Stimulated activated CD8-positive, alpha-beta memory T cell treated with anti-CD3 and anti-CD28 coated beads, Interleukin-7, amount 100 ng/mL, for 24 hours (primary cell): ENCODE measurements at regions not wholly inside any gene's neighbourhood (a gene's known extent, or its start where the extent isn't known, plus 50 kb on each side); places are given as distances from the start of the nearest gene placed in this dataset.
"Not testable (repeated sequence)": the region's sequence is repeated elsewhere in the genome, so short reads cannot be mapped to it uniquely, and the experiment has no call there.

Source experiments
- DNase-seq: peaks from one replicate; pipeline ENCODE4 v3.0.0-alpha.2; 2020; ENCODE audit warnings: low read depth

- no peak for DNase-seq
Measured at GRCh38 chr1:98575955-98576354, 85.6 kb upstream of the SNX7 start.

GRCh38 chr1:98565951-98566350, 95.6 kb upstream of the SNX7 start:
- DNase-seq = no peak

- DNase-seq = no peak
Measured at GRCh38 chr1:98559291-98559690, 102.2 kb upstream of the SNX7 start.

- no peak for DNase-seq
Measured at GRCh38 chr1:98557895-98558294, 103.6 kb upstream of the SNX7 start.

- DNase-seq = no peak
Measured at GRCh38 chr1:98556521-98557158, 104.9 kb upstream of the SNX7 start.

- DNase-seq = no peak
Measured at GRCh38 chr1:98555814-98556213, 105.7 kb upstream of the SNX7 start.

- not testable (repeated sequence) for DNase-seq
Measured at GRCh38 chr1:98552576-98553074, 108.9 kb upstream of the SNX7 start.

- DNase-seq = no peak
Measured at GRCh38 chr1:98550076-98550475, 111.4 kb upstream of the SNX7 start.

- no peak for DNase-seq
Measured at GRCh38 chr1:98546319-98546718, 115.2 kb upstream of the SNX7 start.

- no peak for DNase-seq
Measured at GRCh38 chr1:98538106-98538505, 123.4 kb upstream of the SNX7 start.

GRCh38 chr1:98523256-98523655, 138.3 kb upstream of the SNX7 start:
- no peak for DNase-seq

GRCh38 chr1:98516306-98516705, 145.2 kb upstream of the SNX7 start:
- no peak for DNase-seq

- no peak for DNase-seq
Measured at GRCh38 chr1:98515744-98516143, 145.8 kb upstream of the SNX7 start.

- not testable (repeated sequence) for DNase-seq
Measured at GRCh38 chr1:98512216-98512615, 149.3 kb upstream of the SNX7 start.

GRCh38 chr1:98503771-98504170, 157.8 kb upstream of the SNX7 start:
- no peak for DNase-seq

GRCh38 chr1:98502937-98503336, 158.6 kb upstream of the SNX7 start:
- no peak for DNase-seq

- no peak for DNase-seq
Measured at GRCh38 chr1:98500324-98500723, 161.2 kb upstream of the SNX7 start.

- DNase-seq = no peak
Measured at GRCh38 chr1:98498651-98499050, 162.9 kb upstream of the SNX7 start.

- DNase-seq = no peak
Measured at GRCh38 chr1:98497497-98497896, 164.0 kb upstream of the SNX7 start.

GRCh38 chr1:98496256-98496995, 165.1 kb upstream of the SNX7 start:
- no peak for DNase-seq

- no peak for DNase-seq
Measured at GRCh38 chr1:98493469-98493868, 168.1 kb upstream of the SNX7 start.

GRCh38 chr1:98490099-98490498, 171.4 kb upstream of the SNX7 start:
- no peak for DNase-seq

- DNase-seq = no peak
Measured at GRCh38 chr1:98487620-98488019, 173.9 kb upstream of the SNX7 start.

- DNase-seq = no peak
Measured at GRCh38 chr1:98482611-98483010, 178.9 kb upstream of the SNX7 start.
